NCI-H1048 (cell line): ENCODE measurements at regions not wholly inside any gene's neighbourhood (a gene's known extent, or its start where the extent isn't known, plus 50 kb on each side); places are given as distances from the start of the nearest gene placed in this dataset.
"Not testable (repeated sequence)": the region's sequence is repeated elsewhere in the genome, so short reads cannot be mapped to it uniquely, and the experiment has no call there.

Experiments
- DNase-seq: peaks from one replicate; lab custom pipeline; 2025; lab: John Stamatoyannopoulos, UW

DNA sequence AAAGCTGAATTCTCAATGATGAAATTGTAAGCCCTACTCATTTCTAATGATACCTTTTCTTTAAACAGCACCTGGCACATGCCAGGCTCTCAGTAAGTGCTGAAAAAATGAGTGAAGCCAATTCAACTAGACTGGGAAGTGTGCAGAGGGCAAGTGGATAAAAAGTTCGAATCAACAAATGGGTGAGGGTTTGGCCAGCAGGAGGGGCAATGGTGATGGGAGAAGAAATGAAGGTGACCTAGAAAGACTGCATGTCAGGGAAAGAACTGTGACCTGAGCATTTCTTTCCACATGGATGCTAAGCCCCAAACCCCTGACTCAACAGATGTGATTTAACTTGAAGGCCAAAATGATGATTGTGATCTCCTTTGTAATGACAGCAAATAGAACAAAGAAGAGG is 54.6 kb downstream of the DKK1 start:
- DNase-seq, result no peak

- DNase-seq, result not testable (repeated sequence)
Observed at GRCh38 chr10:52374207-52374606, 60.1 kb downstream of the DKK1 start.

GRCh38 chr10:52376694-52377354 is 62.7 kb downstream of the DKK1 start:
- no peak for DNase-seq

- no peak for DNase-seq
Observed at GRCh38 chr10:52378124-52378523, 64.0 kb downstream of the DKK1 start.

GRCh38 chr10:52379287-52379686 is 65.2 kb downstream of the DKK1 start:
- DNase-seq, result no peak

DNA sequence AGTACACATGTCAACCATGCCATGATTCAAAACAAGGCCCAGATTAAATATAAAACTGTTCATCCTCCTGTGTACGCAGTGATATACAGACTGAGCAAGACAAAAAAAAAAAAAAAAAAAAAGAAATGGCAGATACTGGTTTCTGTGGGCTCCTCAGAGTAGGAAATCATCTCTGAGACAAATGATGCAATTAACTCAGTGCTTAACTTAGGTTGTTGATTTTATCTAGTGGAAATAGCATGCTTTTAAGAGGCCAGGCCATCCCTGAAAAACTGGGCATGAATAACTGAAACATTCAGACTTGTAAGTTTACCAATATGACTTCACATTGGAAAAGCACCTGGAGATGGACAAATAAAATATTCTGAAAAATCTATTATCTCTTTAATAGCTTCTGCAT is 69.0 kb downstream of the DKK1 start:
- DNase-seq, result no peak

- DNase-seq, result no peak
Observed at GRCh38 chr10:52387744-52388143, 73.7 kb downstream of the DKK1 start.

- DNase-seq, result no peak
Observed at GRCh38 chr10:52390388-52390787, 76.3 kb downstream of the DKK1 start.

DNA sequence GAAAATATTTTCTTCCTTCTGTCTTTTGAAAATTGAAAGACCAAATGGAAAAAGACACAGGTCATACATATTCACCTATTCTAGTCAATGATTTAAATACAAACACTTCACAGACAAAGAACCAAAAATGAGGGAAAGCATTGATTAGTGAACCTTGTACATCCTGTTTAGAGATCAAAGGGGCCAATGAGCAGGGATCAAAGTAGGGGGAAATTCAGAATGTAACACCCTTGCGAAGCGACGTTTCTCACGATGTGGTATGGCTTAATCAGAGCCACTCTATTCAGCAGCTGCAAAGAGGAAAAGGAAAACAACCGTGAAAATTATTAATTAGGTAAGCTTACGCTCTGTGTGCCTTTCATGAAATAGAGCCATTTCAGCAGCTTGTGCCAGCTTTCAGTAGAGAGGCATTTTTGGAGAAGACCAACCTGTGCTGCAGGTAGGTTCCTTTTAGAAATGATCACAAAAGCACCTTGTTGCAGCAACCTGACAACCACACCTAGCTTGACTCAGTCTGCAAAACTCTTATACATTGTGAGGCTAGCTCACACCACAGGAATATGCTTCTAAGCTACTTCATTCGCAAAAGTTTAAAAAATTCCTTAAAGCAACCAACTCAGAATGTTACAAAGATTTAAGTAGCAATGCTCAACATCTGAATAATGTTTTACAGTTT is 78.0 kb downstream of the DKK1 start:
- DNase-seq, result no peak

DNA sequence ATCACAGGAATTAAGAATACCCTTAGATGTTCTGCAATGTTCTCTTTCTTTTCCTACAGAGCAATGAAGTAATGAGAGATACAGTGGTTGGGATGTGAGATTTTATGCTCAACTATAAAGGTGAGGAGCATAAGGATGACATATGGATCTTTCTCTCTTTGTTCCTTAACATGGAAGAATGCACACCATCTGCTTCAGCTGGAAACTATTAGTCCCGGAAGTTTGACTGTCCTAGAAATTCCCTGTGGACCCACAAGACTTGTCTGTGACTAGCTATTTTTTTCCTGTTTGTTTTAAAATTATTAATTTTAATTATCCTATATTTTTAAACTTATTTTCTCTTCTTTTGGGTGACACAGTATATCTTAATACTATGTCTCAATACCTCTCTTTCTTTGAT is 80.2 kb downstream of the DKK1 start:
- no peak for DNase-seq

- no peak for DNase-seq
Observed at GRCh38 chr10:52400562-52400961, 86.5 kb downstream of the DKK1 start.

DNA sequence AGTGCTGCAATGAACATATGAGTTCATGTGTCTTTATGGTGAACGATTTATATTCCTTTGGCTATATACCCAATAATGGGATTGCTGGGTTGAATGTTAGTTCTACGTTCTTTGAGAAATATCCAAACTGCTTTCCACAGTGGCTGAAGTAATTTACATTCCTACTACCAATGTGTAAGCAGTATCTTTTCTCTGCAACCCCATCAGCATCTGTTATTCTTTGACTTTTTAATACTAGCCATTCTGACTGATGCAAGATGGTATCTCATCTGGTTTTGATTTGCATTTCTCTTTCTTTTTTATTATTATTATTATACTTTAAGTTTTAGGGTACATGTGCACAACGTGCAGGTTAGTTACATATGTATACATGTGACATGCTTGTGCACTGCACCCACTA is 89.7 kb downstream of the DKK1 start:
- not testable (repeated sequence) for DNase-seq

DNA sequence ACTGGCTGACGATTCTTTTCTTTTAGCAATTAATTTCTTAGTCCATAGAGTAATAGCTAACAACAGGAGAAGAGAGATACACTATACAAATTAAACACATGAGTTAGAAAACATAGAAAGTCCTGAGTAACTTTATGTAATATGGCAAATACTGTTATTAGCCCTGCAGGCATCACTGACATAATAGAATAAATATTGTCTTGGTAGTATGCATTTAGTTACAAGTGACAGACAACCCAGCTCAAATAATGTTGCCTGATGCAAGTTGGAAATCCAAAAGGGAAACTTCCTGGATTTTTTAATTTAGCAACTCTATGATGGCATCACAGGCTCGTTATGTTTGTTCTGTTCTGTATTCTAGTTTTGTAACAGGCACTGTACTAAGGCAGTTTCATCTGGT is 95.1 kb downstream of the DKK1 start:
- no peak for DNase-seq

DNA sequence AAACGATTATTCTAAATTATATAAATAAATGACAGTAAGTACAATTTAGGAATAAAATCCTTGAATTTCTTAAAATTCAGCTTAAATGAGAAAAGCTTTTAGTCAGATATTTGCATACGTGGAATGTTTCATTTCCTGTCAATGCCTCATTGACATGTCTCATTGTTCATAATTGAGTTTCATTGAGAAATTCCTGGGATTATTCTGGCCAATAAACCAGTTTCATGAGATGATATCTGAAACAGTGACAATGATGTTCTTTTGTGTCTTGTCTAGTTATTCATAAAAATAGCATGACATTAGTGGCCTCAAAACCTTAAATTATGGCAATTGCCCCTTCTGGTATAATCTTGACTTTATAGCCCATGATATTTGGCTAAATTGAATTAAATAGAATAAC is 95.8 kb downstream of the DKK1 start:
- DNase-seq, result no peak

GRCh38 chr10:52410916-52411315 is 96.8 kb downstream of the DKK1 start:
- DNase-seq, result no peak

- no peak for DNase-seq
Observed at GRCh38 chr10:52419281-52419680, 105.2 kb downstream of the DKK1 start.

- no peak for DNase-seq
Observed at GRCh38 chr10:52420656-52421055, 106.6 kb downstream of the DKK1 start.

DNA sequence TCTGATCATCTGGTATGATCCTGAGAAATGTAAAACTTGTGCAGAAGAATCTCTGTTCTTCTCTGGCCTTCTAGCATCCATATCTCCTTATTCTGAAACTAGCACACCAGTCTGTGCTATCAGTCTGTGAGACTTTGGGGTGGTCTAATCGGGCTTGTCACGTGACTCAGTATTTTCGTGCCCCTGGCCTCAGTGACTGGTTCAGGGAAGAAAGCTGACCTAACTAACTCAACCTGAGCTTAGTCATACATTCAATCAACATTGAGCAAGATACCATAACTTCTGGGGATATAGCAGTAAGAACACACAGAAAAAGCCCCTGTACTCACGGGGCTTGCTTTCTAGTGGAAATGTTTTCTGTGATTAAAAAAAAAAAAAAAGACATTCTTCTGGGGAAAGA is 109.3 kb downstream of the DKK1 start:
- no peak for DNase-seq

DNA sequence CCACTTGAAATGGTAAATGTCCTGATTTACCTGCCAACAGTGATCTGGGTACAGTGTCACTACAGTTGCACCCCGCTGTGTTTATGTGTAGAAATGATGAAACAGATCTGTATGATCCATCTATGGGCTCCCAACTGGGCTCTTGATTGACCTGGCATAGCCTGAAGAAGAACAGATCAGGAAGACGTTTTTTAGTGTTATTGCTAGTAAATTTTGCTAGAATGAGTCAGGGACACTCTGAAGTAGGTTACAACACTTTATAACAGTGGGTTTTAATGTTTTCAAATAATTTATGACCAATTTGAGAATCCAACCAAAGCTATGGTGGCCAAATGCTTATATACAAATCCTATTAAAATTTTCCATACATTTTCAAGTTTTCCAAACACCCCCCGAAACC is 110.3 kb downstream of the DKK1 start:
- DNase-seq, result no peak

DNA sequence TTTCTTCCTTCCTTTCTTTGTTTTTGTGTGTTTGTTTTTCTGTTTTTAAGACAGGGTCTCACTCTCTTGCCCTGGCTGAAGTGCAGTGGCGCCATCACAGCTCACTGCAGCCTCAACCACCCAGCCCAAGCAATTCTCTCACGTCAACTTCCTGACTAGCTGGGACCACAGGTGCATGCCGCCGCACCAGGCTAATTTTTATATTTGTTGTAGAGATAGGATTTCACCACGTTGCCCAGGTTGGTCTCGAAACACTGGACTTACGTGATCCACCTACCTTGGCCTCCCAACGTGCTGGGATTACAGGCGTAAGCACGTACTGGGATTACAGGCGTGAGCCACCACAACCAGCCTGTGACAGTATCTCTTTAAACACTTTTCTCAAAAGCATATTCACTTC is 120.7 kb downstream of the DKK1 start:
- no peak for DNase-seq

GRCh38 chr10:52436664-52437063 is 122.6 kb downstream of the DKK1 start:
- DNase-seq, result no peak

DNA sequence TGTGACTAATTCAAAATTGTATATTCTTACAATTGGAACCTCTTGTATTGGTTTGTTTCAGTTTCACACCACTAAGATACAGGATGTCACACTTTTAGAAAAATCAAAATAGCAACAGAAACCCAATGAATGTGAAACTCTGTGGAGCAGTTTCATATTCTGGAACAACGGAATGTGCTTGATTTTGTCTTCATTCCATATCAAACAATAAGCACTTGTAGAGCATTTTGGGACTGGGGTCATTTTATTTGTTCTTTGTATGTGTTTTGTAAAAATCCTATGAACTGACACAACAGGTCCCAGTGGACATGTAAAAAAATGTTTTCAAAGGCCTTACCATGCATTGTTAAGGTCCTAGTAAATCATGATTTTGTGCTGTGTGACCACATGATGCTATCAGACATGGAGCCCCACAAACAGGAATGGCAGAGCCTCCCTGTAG is 123.1 kb downstream of the DKK1 start:
- DNase-seq, result no peak

- DNase-seq, result no peak
Observed at GRCh38 chr10:52438119-52438518, 124.0 kb downstream of the DKK1 start.
